HepG2 (cell line): ENCODE measurements at regions not wholly inside any gene's neighbourhood (a gene's known extent, or its start where the extent isn't known, plus 50 kb on each side); places are given as distances from the start of the nearest gene placed in this dataset.

ENCODE experiments used
- ATAC-seq: fragments of 200-7000 bp; cut with Tn5 transposase; 3 replicates; pipeline ENCODE4 v1.9.1; 2020; ENCODE audit warnings: mild to moderate bottlenecking, moderate library complexity
- BruUV-seq: library from RNA; stranded (reverse); fragments of 400-500 nt; replicated peaks from 2 replicates; lab custom pipeline; 2021; lab: Mats Ljungman, UMichigan
- CTCF ChIA-PET: fragments of 300-600 bp; formaldehyde crosslinking; extraction: SDS; loops from one replicate; lab custom pipeline; 2021; ENCODE audit warnings: low total read pairs, inconsistent platforms, low intra/inter-chr PET ratio; lab: Yijun Ruan, JAX
- POLR2A ChIA-PET: fragments of 350-600 bp; sonication (Branson Sonifier 250); formaldehyde crosslinking; loops from one replicate; lab custom pipeline; 2020; ENCODE audit warnings: antibody characterized with exemption, inconsistent platforms; lab: Yijun Ruan, JAX
- DNase-seq: peaks from one replicate; pipeline ENCODE4 v3.0.0-alpha.2; 2015; ENCODE audit warnings: low spot score
- FAIRE-seq: peaks from 3 replicates; lab custom pipeline; 2011; peaks lifted over from hg19 to GRCh38; lab: Jason Lieb, UNC
- H2AFZ ChIP-seq: one replicate; pipeline ENCODE4 v1.6.1; 2011; ENCODE audit warnings: low read length, inconsistent platforms
- H3K27ac ChIP-seq: fragments of 300-600 bp; 3 replicates; pipeline ENCODE4 v1.8.0; 2011; ENCODE audit warnings: mixed run types, mild to moderate bottlenecking, mixed read lengths, low read length, inconsistent platforms; ENCODE audit not compliant: insufficient read depth; ENCODE audit errors: extremely low read length
- H3K27me3 ChIP-seq, 2 experiments: fragments of 200-600 bp in 1 of 2; 2 replicates in 1 of 2; 3 replicates in 1 of 2; pipeline versions ENCODE4 v1.6.0 to v1.8.0; 2011; ENCODE audit warnings: low read length in 2 of 2, mild to moderate bottlenecking in 2 of 2, moderate library complexity in 2 of 2, inconsistent platforms in 1 of 2; ENCODE audit not compliant: insufficient read depth in 2 of 2, control insufficient read depth in 1 of 2
- H3K36me3 ChIP-seq, 2 experiments: fragments of 200-600 bp in 1 of 2; replicated peaks in 1 of 2; 2 replicates in 1 of 2; 3 replicates in 1 of 2; pipeline versions ENCODE4 v1.5.1 to v1.8.0; 2011; ENCODE audit warnings: low read length in 2 of 2, inconsistent platforms in 1 of 2; ENCODE audit not compliant: insufficient read depth in 2 of 2, control insufficient read depth in 1 of 2
- H3K4me1 ChIP-seq: 2 replicates; pipeline ENCODE4 v1.5.1; 2012; ENCODE audit warnings: low read length, inconsistent platforms; ENCODE audit not compliant: insufficient read depth
- H3K4me2 ChIP-seq: 2 replicates; pipeline ENCODE4 v1.6.0; 2011; ENCODE audit warnings: low read depth, low read length, inconsistent platforms
- H3K4me3 ChIP-seq, 3 experiments: fragments of 200-600 bp in 1 of 3; sonication (generic), shearing (Covaris generic) in 1 of 3; replicated peaks in 1 of 3; 2 replicates each; pipeline ENCODE4 v1.5.1; 2011 to 2016; ENCODE audit warnings: low read length in 3 of 3, inconsistent platforms in 2 of 3, low read depth in 2 of 3, mild to moderate bottlenecking in 2 of 3, control low read depth in 1 of 3, mixed read lengths in 1 of 3; ENCODE audit not compliant: insufficient read depth in 1 of 3
- H3K79me2 ChIP-seq: one replicate; pipeline ENCODE4 v1.6.1; 2011; ENCODE audit warnings: low read length, inconsistent platforms; ENCODE audit not compliant: insufficient read depth
- H3K9ac ChIP-seq: 2 replicates; pipeline ENCODE4 v1.6.0; 2011; ENCODE audit warnings: mild to moderate bottlenecking, low read depth, low read length, inconsistent platforms; ENCODE audit not compliant: insufficient read depth
- H3K9me3 ChIP-seq: 2 replicates; pipeline ENCODE4 v1.5.1; 2012; ENCODE audit warnings: mild to moderate bottlenecking, low read length
- H4K20me1 ChIP-seq: 2 replicates; pipeline ENCODE4 v1.6.0; 2011; ENCODE audit warnings: inconsistent platforms, mild to moderate bottlenecking, low read length, moderate library complexity; ENCODE audit not compliant: insufficient read depth
- AGO2 ChIP-seq: fragments of 200-400 bp; formaldehyde crosslinking; optimal IDR thresholded peaks from 2 replicates; pipeline ENCODE3; 2017; ENCODE audit warnings: mild to moderate bottlenecking, low read depth, low read length, moderate library complexity
- AKAP8 ChIP-seq: sonication (generic); formaldehyde crosslinking; IDR thresholded peaks from 2 replicates; pipeline ENCODE4 v1.5.1; 2020; ENCODE audit warnings: mild to moderate bottlenecking, missing genetic modification reagents
- ARNT ChIP-seq: fragments of 450-650 bp; IDR thresholded peaks from 2 replicates; pipeline ENCODE4 v1.6.1; 2017
- CENPX ChIP-seq: sonication (generic); formaldehyde crosslinking; IDR thresholded peaks from 2 replicates; pipeline ENCODE4 v1.9.0; 2021; ENCODE audit warnings: mild to moderate bottlenecking, missing genetic modification reagents, moderate library complexity
- E2F1 ChIP-seq: sonication (generic); formaldehyde crosslinking; IDR thresholded peaks from 2 replicates; pipeline ENCODE4 v1.5.0; 2020; ENCODE audit warnings: missing genetic modification reagents
- GLMP ChIP-seq: sonication (generic); formaldehyde crosslinking; IDR thresholded peaks from 2 replicates; pipeline ENCODE4 v1.9.0; 2021; ENCODE audit warnings: missing genetic modification reagents, mild to moderate bottlenecking, borderline replicate concordance
- HOMEZ ChIP-seq: IDR thresholded peaks from 2 replicates; pipeline ENCODE4 v1.6.1; 2016; ENCODE audit warnings: low read depth
- MAFF ChIP-seq: IDR thresholded peaks from 2 replicates; pipeline ENCODE4 v1.6.1; 2011; ENCODE audit warnings: low read depth, low read length, improper control_type of control experiment
- PPARG ChIP-seq: conservative IDR thresholded peaks from 2 replicates; pipeline ENCODE4 v1.6.1; 2016; ENCODE audit warnings: missing biosample characterization, missing genetic modification reagents
- SKIL ChIP-seq: sonication (generic); formaldehyde crosslinking; IDR thresholded peaks from 2 replicates; pipeline ENCODE4 v1.8.0; 2022; ENCODE audit warnings: missing genetic modification reagents, mild to moderate bottlenecking, moderate library complexity, borderline replicate concordance
- U2AF2 ChIP-seq: fragments of 200-400 bp; formaldehyde crosslinking; IDR thresholded peaks from 2 replicates; pipeline ENCODE4 v1.6.1; 2017; ENCODE audit warnings: low read depth, mild to moderate bottlenecking, low read length
- WIZ ChIP-seq: sonication (generic); formaldehyde crosslinking; IDR thresholded peaks from 2 replicates; pipeline ENCODE4 v1.5.1; 2020; ENCODE audit warnings: mild to moderate bottlenecking, missing genetic modification reagents
- ZFY ChIP-seq: sonication (generic); formaldehyde crosslinking; IDR thresholded peaks from 2 replicates; pipeline ENCODE4 v1.4.0; 2020; ENCODE audit warnings: missing genetic modification reagents
- ZMYM4 ChIP-seq: sonication (generic); formaldehyde crosslinking; IDR thresholded peaks from 2 replicates; pipeline ENCODE4 v1.8.1; 2023; ENCODE audit warnings: mild to moderate bottlenecking, missing genetic modification reagents
- ZNF776 ChIP-seq: sonication (generic); formaldehyde crosslinking; IDR thresholded peaks from 2 replicates; pipeline ENCODE4 v1.4.0; 2020; ENCODE audit warnings: mild to moderate bottlenecking, missing genetic modification reagents
- WGBS: methylation state at CpG from one replicate; pipeline ENCODE4 v1.1.6; 2017; ENCODE audit warnings: low lambda C conversion rate; 5-methylcytosine and 5-hydroxymethylcytosine counted together
- in situ Hi-C: cut with HindIII; loops from 2 replicates; pipeline ENCODE4 v1.10.0; 2017; ENCODE audit warnings: low pct_unique_long_range_greater_than_20kb; ENCODE audit not compliant: extremely low pct_ligation_motif_present
- intact Hi-C: fragments of 100-400 bp; cut with micrococcal nuclease; formaldehyde crosslinking; loops from one replicate; pipeline ENCODE4 v1.10.0; 2022; ENCODE audit not compliant: unreplicated experiment

GRCh38 chr2:58671675-58672074, 430.6 kb upstream of the FANCL start:
- TF ChIP-seq GLMP (no peak), SKIL (CRISPR knock-in tag) (no peak)
- Histone ChIP-seq H2AFZ (no peak overlapping the region), H3K9ac (no peak overlapping the region), H4K20me1 (no peaks in the 10 kb centered on the region), H3K9me3 (no peaks in the 10 kb centered on the region), H3K27me3 (no peaks in the 10 kb centered on the region), H3K4me3 (no peak overlapping the region), H3K27ac (no peak overlapping the region), H3K4me1 (no peaks in the 10 kb centered on the region), H3K79me2 (no peaks in the 10 kb centered on the region), H3K36me3 (no peaks in the 10 kb centered on the region), H3K4me2 (no peak overlapping the region)
- CTCF ChIA-PET, result no interaction called here
- BruUV-seq, result no TSS peak
- in situ Hi-C loops, result no loop called here
- ATAC-seq (no peak), DNase-seq (no peak), FAIRE-seq (no peak)
- POLR2A ChIA-PET, result no interaction called here
- WGBS, result 10% methylated on average over 2 of the region's 2 CpGs
- intact Hi-C loops, result no loop called here

- H3K36me3 ChIP-seq, result no peaks in the 10 kb centered on the region
- POLR2A ChIA-PET, result no interaction called here
- TF ChIP-seq ZFY (CRISPR knock-in tag), result no peak
- TF ChIP-seq MAFF, result no peak
- TF ChIP-seq E2F1 (CRISPR knock-in tag), result no peak
- no peak for TF ChIP-seq U2AF2
- no peak for TF ChIP-seq ARNT
- no peak for TF ChIP-seq WIZ
- no peak for TF ChIP-seq PPARG (CRISPR knock-in tag)
- no peak for TF ChIP-seq CENPX (CRISPR knock-in tag)
- no peak for TF ChIP-seq AGO2
- TF ChIP-seq ZMYM4 (CRISPR knock-in tag), result no peak
- no peak for TF ChIP-seq HOMEZ (CRISPR knock-in tag)
- TF ChIP-seq AKAP8, result no peak
- no peak for TF ChIP-seq ZNF776 (CRISPR knock-in tag)
Measured at GRCh38 chr2:58669998-58670397, 428.9 kb upstream of the FANCL start.

More at GRCh38 chr2:58669998-58670397, 428.9 kb upstream of the FANCL start:
- DNase-seq (no peak), ATAC-seq (no peak), FAIRE-seq (no peak)
- no peak overlapping the region for H2AFZ ChIP-seq
- no peaks in the 10 kb centered on the region for H3K27me3 ChIP-seq
- intact Hi-C loops, result no loop called here
- CTCF ChIA-PET, result no interaction called here
- H3K9ac ChIP-seq, result no peak overlapping the region
- BruUV-seq, result no TSS peak
- no peaks in the 10 kb centered on the region for H3K9me3 ChIP-seq
- no peak overlapping the region for H3K27ac ChIP-seq
- no peak overlapping the region for H3K4me3 ChIP-seq
- H3K79me2 ChIP-seq, result no peaks in the 10 kb centered on the region
- no peaks in the 10 kb centered on the region for H4K20me1 ChIP-seq
- H3K4me1 ChIP-seq, result no peaks in the 10 kb centered on the region
- in situ Hi-C loops, result no loop called here
- H3K4me2 ChIP-seq, result no peak overlapping the region
- 10% methylated on average over 5 of the region's 5 CpGs for WGBS
